ENCODE measurements at regions not wholly inside any gene's neighbourhood (a gene's known extent, or its start where the extent isn't known, plus 50 kb on each side); places are given as distances from the start of the nearest gene placed in this dataset.

GRCh38 chr7:157479326-157479725 lies 142.5 kb downstream of the DNAJB6 start:
- Histone ChIP-seq H3K36me3 (ENCODE audit: control insufficient read depth, insufficient read depth, low read length) (no peaks in the 10 kb centered on the region), H3K27me3 (ENCODE audit: control insufficient read depth, insufficient read depth, low read length) (no peaks in the 10 kb centered on the region), H3K9me3 (ENCODE audit: control insufficient read depth, insufficient read depth, low read depth, low read length) (no peaks in the 10 kb centered on the region), H3K4me3 (ENCODE audit: low read depth in 2 of 2, low read length in 2 of 2) (no peak overlapping the region), H3K4me1 (ENCODE audit: control insufficient read depth, insufficient read depth, low read length) (no peaks in the 10 kb centered on the region), H3K27ac (ENCODE audit: low read length) (no peak overlapping the region)
- BruUV-seq (replicated peaks): no TSS peak
- intact Hi-C loops (cut with micrococcal nuclease; ENCODE audit: unreplicated experiment) (no loop called here), in situ Hi-C loops (cut with HindIII; ENCODE audit: low pct_unique_long_range_greater_than_20kb, low sequenced_read_pairs) (no loop called here)
- ATAC-seq: no peak
- TF ChIP-seq CTCF (IDR thresholded peaks at IDR 0.05) (no peak), SIN3A (IDR thresholded peaks at IDR 0.05; ENCODE audit: borderline replicate concordance, insufficient read depth, low read depth, low read length) (no peak), TCF7L2 (IDR thresholded peaks at IDR 0.05; ENCODE audit: low read depth, low read length) (no peak), REST (IDR thresholded peaks at IDR 0.05; ENCODE audit: insufficient read depth in 1 of 2, low read depth in 2 of 2, low read length in 1 of 2) (no peak), POLR2AphosphoS5 (IDR thresholded peaks at IDR 0.05; ENCODE audit: low read depth, low read length) (no peak)
- ChIA-PET CTCF (no interaction called here), POLR2A (no interaction called here)
- no peak for DNase-seq (ENCODE audit: low read depth, low spot score)

GRCh38 chr7:157480371-157481050 lies 143.7 kb downstream of the DNAJB6 start:
- BruUV-seq (replicated peaks): no TSS peak
- ATAC-seq (no peak), DNase-seq (ENCODE audit: low read depth, low spot score) (no peak)
- H3K4me3 ChIP-seq (ENCODE audit: low read depth in 2 of 2, low read length in 2 of 2): no peak overlapping the region
- intact Hi-C loops (cut with micrococcal nuclease; ENCODE audit: unreplicated experiment): no loop called here
- no peak for TF ChIP-seq SIN3A (IDR thresholded peaks at IDR 0.05; ENCODE audit: borderline replicate concordance, insufficient read depth, low read depth, low read length)
- no peak for TF ChIP-seq REST (IDR thresholded peaks at IDR 0.05; ENCODE audit: insufficient read depth in 1 of 2, low read depth in 2 of 2, low read length in 1 of 2)
- TF ChIP-seq TCF7L2 (IDR thresholded peaks at IDR 0.05; ENCODE audit: low read depth, low read length): no peak
- no peak for TF ChIP-seq CTCF (IDR thresholded peaks at IDR 0.05)
- no peak for TF ChIP-seq POLR2AphosphoS5 (IDR thresholded peaks at IDR 0.05; ENCODE audit: low read depth, low read length)
- H3K4me1 ChIP-seq (ENCODE audit: control insufficient read depth, insufficient read depth, low read length): no peaks in the 10 kb centered on the region
- no peaks in the 10 kb centered on the region for H3K36me3 ChIP-seq (ENCODE audit: control insufficient read depth, insufficient read depth, low read length)
- no peaks in the 10 kb centered on the region for H3K9me3 ChIP-seq (ENCODE audit: control insufficient read depth, insufficient read depth, low read depth, low read length)
- no peak overlapping the region for H3K27ac ChIP-seq (ENCODE audit: low read length)
- POLR2A ChIA-PET: no interaction called here
- in situ Hi-C loops (cut with HindIII; ENCODE audit: low pct_unique_long_range_greater_than_20kb, low sequenced_read_pairs): no loop called here
- CTCF ChIA-PET: no interaction called here
- H3K27me3 ChIP-seq (ENCODE audit: control insufficient read depth, insufficient read depth, low read length): no peaks in the 10 kb centered on the region

All from Panc1 (cell line).